ENCODE measurements at regions not wholly inside any gene's neighbourhood (a gene's known extent, or its start where the extent isn't known, plus 50 kb on each side); places are given as distances from the start of the nearest gene placed in this dataset.

DNA sequence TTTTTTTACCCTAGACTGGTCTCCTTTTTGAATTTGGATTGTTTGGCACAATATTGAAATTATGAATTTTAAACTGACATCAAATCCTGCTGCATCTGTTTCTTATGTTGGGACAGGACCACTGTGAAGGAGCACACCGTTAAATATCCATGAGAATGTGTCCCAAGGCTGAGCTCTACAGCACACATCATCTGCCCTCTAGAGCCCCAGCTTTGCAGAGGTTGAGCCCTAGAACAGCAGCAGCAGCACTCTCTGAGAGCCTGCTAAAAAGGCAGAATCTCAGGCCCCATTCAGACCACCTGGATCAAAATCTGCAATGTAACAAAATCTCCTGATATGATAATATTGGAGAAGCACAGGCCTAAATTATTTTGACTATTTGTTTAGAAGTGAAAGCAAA is 192.1 kb upstream of the CCN2 start:
- Histone ChIP-seq H3K4me2 (ENCODE audit: low read depth, low read length) (no peak overlapping the region), H2AFZ (ENCODE audit: low read length) (no peak overlapping the region), H3K4me3 (replicated peaks in 1 of 3; ENCODE audit: insufficient read depth in 1 of 3, low read depth in 2 of 3, low read length in 3 of 3) (no peak overlapping the region), H3K9me3 (ENCODE audit: low read length) (no peaks in the 10 kb centered on the region), H3K36me3 (replicated peaks in 1 of 2; ENCODE audit: control insufficient read depth in 1 of 2, insufficient read depth in 2 of 2, low read length in 2 of 2) (no peaks in the 10 kb centered on the region), H3K9ac (ENCODE audit: insufficient read depth, low read depth, low read length) (no peak overlapping the region), H3K4me1 (ENCODE audit: insufficient read depth, low read length) (no peaks in the 10 kb centered on the region), H3K79me2 (ENCODE audit: insufficient read depth, low read length) (no peaks in the 10 kb centered on the region), H3K27me3 (ENCODE audit: control insufficient read depth in 1 of 2, insufficient read depth in 2 of 2, low read length in 2 of 2) (peaks cover 0 to 5% of the 10 kb centered on the region in 2 experiments; a peak in 1 of 5 replicates), H4K20me1 (ENCODE audit: insufficient read depth, low read length) (no peaks in the 10 kb centered on the region), H3K27ac (ENCODE audit: extremely low read length, insufficient read depth, low read length) (no peak overlapping the region)
- POLR2A ChIA-PET, result no interaction called here
- 0% methylated on average over 1 of the region's 1 CpG for WGBS (ENCODE audit: low lambda C conversion rate)
- FAIRE-seq (no peak), ATAC-seq (peak; percentile 71), DNase-seq (ENCODE audit: low spot score) (no peak)
- intact Hi-C loops (cut with micrococcal nuclease; ENCODE audit: unreplicated experiment), result no loop called here
- in situ Hi-C loops (cut with HindIII; ENCODE audit: extremely low pct_ligation_motif_present, low pct_unique_long_range_greater_than_20kb), result no loop called here
- CTCF ChIA-PET (ENCODE audit: low intra/inter-chr PET ratio, low total read pairs), result no interaction called here
- BruUV-seq (replicated peaks), result no TSS peak
- no peak for TF ChIP-seq ZBTB33 (CRISPR knock-in tag; IDR thresholded peaks at IDR 0.05)
- TF ChIP-seq THRA (CRISPR knock-in tag; IDR thresholded peaks at IDR 0.05; ENCODE audit: borderline replicate concordance), result no peak
- TF ChIP-seq ZGPAT (CRISPR knock-in tag; IDR thresholded peaks at IDR 0.05), result no peak
- TF ChIP-seq ZSCAN21 (CRISPR knock-in tag; IDR thresholded peaks at IDR 0.05; ENCODE audit: borderline replicate concordance), result no peak
- TF ChIP-seq CBX2 (IDR thresholded peaks at IDR 0.05; ENCODE audit: low read depth, low read length), result no peak
- TF ChIP-seq CBX2 (CRISPR knock-in tag; IDR thresholded peaks at IDR 0.05; ENCODE audit: low read depth), result no peak
- peak; percentile 34 for TF ChIP-seq CTCF (CRISPR knock-in tag; IDR thresholded peaks at IDR 0.05)
- no peak for TF ChIP-seq CAMTA2 (CRISPR knock-in tag; IDR thresholded peaks at IDR 0.05; ENCODE audit: borderline replicate concordance)
- TF ChIP-seq, protein P1, sequence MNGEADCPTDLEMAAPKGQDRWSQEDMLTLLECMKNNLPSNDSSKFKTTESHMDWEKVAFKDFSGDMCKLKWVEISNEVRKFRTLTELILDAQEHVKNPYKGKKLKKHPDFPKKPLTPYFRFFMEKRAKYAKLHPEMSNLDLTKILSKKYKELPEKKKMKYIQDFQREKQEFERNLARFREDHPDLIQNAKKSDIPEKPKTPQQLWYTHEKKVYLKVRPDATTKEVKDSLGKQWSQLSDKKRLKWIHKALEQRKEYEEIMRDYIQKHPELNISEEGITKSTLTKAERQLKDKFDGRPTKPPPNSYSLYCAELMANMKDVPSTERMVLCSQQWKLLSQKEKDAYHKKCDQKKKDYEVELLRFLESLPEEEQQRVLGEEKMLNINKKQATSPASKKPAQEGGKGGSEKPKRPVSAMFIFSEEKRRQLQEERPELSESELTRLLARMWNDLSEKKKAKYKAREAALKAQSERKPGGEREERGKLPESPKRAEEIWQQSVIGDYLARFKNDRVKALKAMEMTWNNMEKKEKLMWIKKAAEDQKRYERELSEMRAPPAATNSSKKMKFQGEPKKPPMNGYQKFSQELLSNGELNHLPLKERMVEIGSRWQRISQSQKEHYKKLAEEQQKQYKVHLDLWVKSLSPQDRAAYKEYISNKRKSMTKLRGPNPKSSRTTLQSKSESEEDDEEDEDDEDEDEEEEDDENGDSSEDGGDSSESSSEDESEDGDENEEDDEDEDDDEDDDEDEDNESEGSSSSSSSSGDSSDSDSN (CRISPR knock-in tag; IDR thresholded peaks at IDR 0.05), result no peak
- no peak for TF ChIP-seq PCBP2 (optimal IDR thresholded peaks at IDR 0.05; ENCODE audit: low read depth, low read length, poor library complexity, severe bottlenecking)
- TF ChIP-seq, protein P2, sequence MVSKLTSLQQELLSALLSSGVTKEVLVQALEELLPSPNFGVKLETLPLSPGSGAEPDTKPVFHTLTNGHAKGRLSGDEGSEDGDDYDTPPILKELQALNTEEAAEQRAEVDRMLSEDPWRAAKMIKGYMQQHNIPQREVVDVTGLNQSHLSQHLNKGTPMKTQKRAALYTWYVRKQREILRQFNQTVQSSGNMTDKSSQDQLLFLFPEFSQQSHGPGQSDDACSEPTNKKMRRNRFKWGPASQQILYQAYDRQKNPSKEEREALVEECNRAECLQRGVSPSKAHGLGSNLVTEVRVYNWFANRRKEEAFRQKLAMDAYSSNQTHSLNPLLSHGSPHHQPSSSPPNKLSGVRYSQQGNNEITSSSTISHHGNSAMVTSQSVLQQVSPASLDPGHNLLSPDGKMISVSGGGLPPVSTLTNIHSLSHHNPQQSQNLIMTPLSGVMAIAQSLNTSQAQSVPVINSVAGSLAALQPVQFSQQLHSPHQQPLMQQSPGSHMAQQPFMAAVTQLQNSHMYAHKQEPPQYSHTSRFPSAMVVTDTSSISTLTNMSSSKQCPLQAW (CRISPR knock-in tag; IDR thresholded peaks at IDR 0.05), result no peak

All from HepG2 (cell line).